B cell (primary cell): ENCODE measurements at regions not wholly inside any gene's neighbourhood (a gene's known extent, or its start where the extent isn't known, plus 50 kb on each side); places are given as distances from the start of the nearest gene placed in this dataset.

Experiments used
- ATAC-seq: fragments of 200-7000 bp; cut with Tn5 transposase; one replicate; pipeline ENCODE4 v1.10.0; 2021; ENCODE audit warnings: low read depth, mild to moderate bottlenecking, moderate number of reproducible peaks, moderate library complexity
- CTCF ChIA-PET: fragments of 350-600 bp; sonication (Branson Sonifier 250); formaldehyde crosslinking; loops from one replicate; lab custom pipeline; 2021; ENCODE audit warnings: antibody characterized with exemption, inconsistent platforms; lab: Charles Lee
- POLR2A ChIA-PET: fragments of 350-600 bp; sonication (Branson Sonifier 250); formaldehyde crosslinking; loops from one replicate; lab custom pipeline; 2021; ENCODE audit warnings: antibody characterized with exemption; lab: Charles Lee
- DNase-seq: peaks from one replicate; pipeline ENCODE4 v3.0.0; 2013
- H2AFZ ChIP-seq: 2 replicates; pipeline ENCODE4 v1.6.1; 2012; ENCODE audit warnings: mild to moderate bottlenecking, low read depth, low read length; ENCODE audit not compliant: insufficient read depth, poor library complexity, severe bottlenecking
- H3K27ac ChIP-seq, 2 donors: 1 replicate in 1 of 2; 2 replicates in 1 of 2; pipeline ENCODE4 v1.5.1; 2012 to 2013; ENCODE audit warnings: low read length in 2 of 2, mild to moderate bottlenecking in 2 of 2, moderate library complexity in 1 of 2
- H3K27me3 ChIP-seq, 4 experiments: fragments of 200-600 bp in 1 of 4; sonication (generic) in 1 of 4; replicated peaks in 1 of 4; 1 replicate in 2 of 4; 2 replicates in 2 of 4; pipeline versions ENCODE4 v1.6.1 to v1.7.0; 2013 to 2016; ENCODE audit warnings: low read length in 3 of 4, mild to moderate bottlenecking in 2 of 4, mixed read lengths in 1 of 4, moderate library complexity in 1 of 4; ENCODE audit not compliant: insufficient read depth in 4 of 4, control insufficient read depth in 3 of 4; ENCODE audit errors: control extremely low read depth in 1 of 4
- H3K36me3 ChIP-seq, 2 experiments: replicated peaks in 1 of 2; 1 replicate in 1 of 2; 2 replicates in 1 of 2; pipeline versions ENCODE4 v1.6.1 to v1.7.1; 2013; ENCODE audit warnings: low read length in 1 of 2; ENCODE audit not compliant: insufficient read depth in 2 of 2, control insufficient read depth in 1 of 2; ENCODE audit errors: control extremely low read depth in 1 of 2, extremely low read depth in 1 of 2
- H3K4me1 ChIP-seq, 2 donors: fragments of 200-600 bp in 1 of 2; sonication (generic) in 1 of 2; 1 replicate in 1 of 2; 2 replicates in 1 of 2; pipeline versions ENCODE4 v1.5.1 to v1.6.1; 2013 to 2017; ENCODE audit warnings: low read length in 2 of 2; ENCODE audit not compliant: control insufficient read depth in 2 of 2, insufficient read depth in 2 of 2
- H3K4me2 ChIP-seq: replicated peaks from 2 replicates; pipeline ENCODE3; 2012; ENCODE audit warnings: mild to moderate bottlenecking, low read depth, low read length; ENCODE audit not compliant: poor library complexity, severe bottlenecking
- H3K4me3 ChIP-seq, 5 experiments: fragments of 200-600 bp in 1 of 5; sonication (generic) in 1 of 5; 1 replicate in 3 of 5; 2 replicates in 2 of 5; pipeline versions ENCODE4 v1.5.1 to v1.7.0; 2011 to 2016; ENCODE audit warnings: low read length in 4 of 5, mild to moderate bottlenecking in 4 of 5, low read depth in 2 of 5, control low read depth in 1 of 5, moderate library complexity in 1 of 5; ENCODE audit not compliant: insufficient read depth in 1 of 5; ENCODE audit errors: control extremely low read depth in 1 of 5, extremely low read depth in 1 of 5
- H3K79me2 ChIP-seq: fragments of 200-600 bp; sonication (generic); one replicate; pipeline ENCODE4 v1.6.0; 2016; ENCODE audit warnings: low read length; ENCODE audit not compliant: control insufficient read depth, insufficient read depth
- H3K9ac ChIP-seq: fragments of 200-600 bp; sonication (generic); 2 replicates; pipeline ENCODE4 v1.6.1; 2017; ENCODE audit warnings: mild to moderate bottlenecking, low read length, moderate library complexity
- H3K9me3 ChIP-seq, 3 donors: one replicate each; pipeline versions ENCODE4 v1.6.1 to v1.7.1; 2013; ENCODE audit warnings: low read length in 2 of 3; ENCODE audit not compliant: control insufficient read depth in 2 of 3, insufficient read depth in 1 of 3; ENCODE audit errors: control extremely low read depth in 1 of 3
- H4K20me1 ChIP-seq: 2 replicates; pipeline ENCODE4 v1.6.0; 2012; ENCODE audit warnings: mild to moderate bottlenecking, low read length; ENCODE audit not compliant: insufficient read depth, control insufficient read depth, poor library complexity, severe bottlenecking
- H3K27ac Mint-ChIP-seq: one replicate; pipeline ENCODE4 v1.8.0; 2021; ENCODE audit warnings: mixed read lengths
- H3K27me3 Mint-ChIP-seq: one replicate; pipeline ENCODE4 v1.8.0; 2021; ENCODE audit warnings: mixed read lengths
- H3K4me1 Mint-ChIP-seq: one replicate; pipeline ENCODE4 v1.8.0; 2021; ENCODE audit warnings: mixed read lengths
- H3K4me3 Mint-ChIP-seq: one replicate; pipeline ENCODE4 v1.8.0; 2021; ENCODE audit warnings: mixed read lengths
- H3K9me3 Mint-ChIP-seq: one replicate; pipeline ENCODE4 v1.8.0; 2022; ENCODE audit warnings: mixed read lengths; ENCODE audit not compliant: insufficient read depth
- EZH2 ChIP-seq: IDR thresholded peaks from 2 replicates; pipeline ENCODE4 v1.6.1; 2012; ENCODE audit warnings: borderline replicate concordance, low read depth, mild to moderate bottlenecking, moderate library complexity, low read length; ENCODE audit not compliant: insufficient read depth, poor library complexity, severe bottlenecking
- WGBS: methylation state at CpG from one replicate; pipeline ENCODE4 v1.1.5; 2013; ENCODE audit warnings: missing lambda C conversion rate; ENCODE audit not compliant: insufficient coverage; 5-methylcytosine and 5-hydroxymethylcytosine counted together
- intact Hi-C: fragments of 100-400 bp; cut with micrococcal nuclease; formaldehyde crosslinking; loops from one replicate; pipeline ENCODE4 v1.10.0; 2022
- TF ChIP-seq, protein P1 (sequence below): fragments of 200-600 bp; IDR thresholded peaks from one replicate; pipeline ENCODE4 v1.8.0; 2022; ENCODE audit warnings: antibody characterized with exemption, mild to moderate bottlenecking

DNA sequence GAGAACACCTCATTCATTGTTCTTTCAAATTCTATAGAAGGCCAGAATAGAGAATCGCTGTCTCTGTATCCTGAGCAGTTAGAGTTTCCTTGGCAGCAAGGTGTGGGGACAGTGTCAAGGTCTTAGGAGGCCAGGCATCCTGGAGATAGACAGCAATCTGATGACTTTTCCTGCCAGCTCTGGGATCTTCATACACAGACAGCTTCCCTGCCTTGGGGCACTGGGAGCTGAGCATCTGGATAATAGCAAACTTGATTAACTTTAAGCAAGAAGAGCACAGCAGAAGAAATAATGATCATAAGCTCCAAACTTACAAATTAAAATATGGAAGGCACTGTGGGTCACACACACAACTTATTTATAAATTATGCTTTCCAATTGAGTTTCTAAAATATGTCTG, 86.1 kb upstream of the STK32A start:
- POLR2A ChIA-PET, result no interaction called here

DNA sequence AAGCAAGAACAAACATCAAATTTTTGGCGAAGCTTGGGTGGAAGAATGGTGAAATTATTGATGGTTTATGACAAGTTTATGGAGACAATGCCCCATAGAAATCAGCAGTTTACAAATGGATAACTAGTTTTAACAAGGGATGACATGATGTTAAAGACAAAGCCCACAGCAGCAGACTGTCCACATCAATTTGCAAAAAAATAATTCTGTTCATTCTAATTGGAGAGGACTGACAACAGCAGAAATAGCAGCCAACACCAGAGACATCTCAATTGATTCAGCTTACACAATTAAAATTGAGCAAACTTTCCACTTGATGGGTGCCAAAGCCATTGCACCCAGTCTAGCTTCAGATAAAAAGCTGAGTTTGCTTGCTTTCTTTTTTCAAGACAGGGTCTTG, 82.7 kb upstream of the STK32A start:
- no peak overlapping the region for H3K27ac ChIP-seq
- H3K79me2 ChIP-seq, result no peaks in the 10 kb centered on the region
- no peak overlapping the region for H3K4me3 ChIP-seq
- no peaks in the 10 kb centered on the region for H3K4me1 Mint-ChIP-seq
- whole genome bisulfite sequencing, result no CpG with 5 or more reads among the region's 1 CpG
- H3K9me3 Mint-ChIP-seq, result no peaks in the 10 kb centered on the region
- DNase-seq, result no peak
- H3K4me2 ChIP-seq, result no peak overlapping the region
- no peak for TF ChIP-seq EZH2
- TF ChIP-seq, protein P1, sequence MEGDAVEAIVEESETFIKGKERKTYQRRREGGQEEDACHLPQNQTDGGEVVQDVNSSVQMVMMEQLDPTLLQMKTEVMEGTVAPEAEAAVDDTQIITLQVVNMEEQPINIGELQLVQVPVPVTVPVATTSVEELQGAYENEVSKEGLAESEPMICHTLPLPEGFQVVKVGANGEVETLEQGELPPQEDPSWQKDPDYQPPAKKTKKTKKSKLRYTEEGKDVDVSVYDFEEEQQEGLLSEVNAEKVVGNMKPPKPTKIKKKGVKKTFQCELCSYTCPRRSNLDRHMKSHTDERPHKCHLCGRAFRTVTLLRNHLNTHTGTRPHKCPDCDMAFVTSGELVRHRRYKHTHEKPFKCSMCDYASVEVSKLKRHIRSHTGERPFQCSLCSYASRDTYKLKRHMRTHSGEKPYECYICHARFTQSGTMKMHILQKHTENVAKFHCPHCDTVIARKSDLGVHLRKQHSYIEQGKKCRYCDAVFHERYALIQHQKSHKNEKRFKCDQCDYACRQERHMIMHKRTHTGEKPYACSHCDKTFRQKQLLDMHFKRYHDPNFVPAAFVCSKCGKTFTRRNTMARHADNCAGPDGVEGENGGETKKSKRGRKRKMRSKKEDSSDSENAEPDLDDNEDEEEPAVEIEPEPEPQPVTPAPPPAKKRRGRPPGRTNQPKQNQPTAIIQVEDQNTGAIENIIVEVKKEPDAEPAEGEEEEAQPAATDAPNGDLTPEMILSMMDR, result no peak
- no peaks in the 10 kb centered on the region for H3K4me1 ChIP-seq
- CTCF ChIA-PET, result no interaction called here
- no peak overlapping the region for H3K27ac Mint-ChIP-seq
- H4K20me1 ChIP-seq, result no peaks in the 10 kb centered on the region
- no peak overlapping the region for H3K9ac ChIP-seq
- no peaks in the 10 kb centered on the region for H3K27me3 Mint-ChIP-seq
- no peaks in the 10 kb centered on the region for H3K36me3 ChIP-seq
- POLR2A ChIA-PET, result no interaction called here
- no peak overlapping the region for H2AFZ ChIP-seq
- no peak for ATAC-seq
- H3K4me3 Mint-ChIP-seq, result no peak overlapping the region
- intact Hi-C loops, result no loop called here
- H3K9me3 ChIP-seq, result no peaks in the 10 kb centered on the region
- no peaks in the 10 kb centered on the region for H3K27me3 ChIP-seq

More for the DNA sequence above, 86.1 kb upstream of the STK32A start:
- Histone ChIP-seq H3K9me3 (no peaks in the 10 kb centered on the region), H3K27ac (no peak overlapping the region), H4K20me1 (no peaks in the 10 kb centered on the region), H3K4me2 (no peak overlapping the region), H3K4me3 (no peak overlapping the region), H3K79me2 (no peaks in the 10 kb centered on the region), H3K9ac (no peak overlapping the region), H2AFZ (no peak overlapping the region), H3K4me1 (no peaks in the 10 kb centered on the region), H3K27me3 (no peaks in the 10 kb centered on the region), H3K36me3 (no peaks in the 10 kb centered on the region)
- Mint-ChIP-seq H3K9me3 (no peaks in the 10 kb centered on the region), H3K27ac (no peak overlapping the region), H3K27me3 (no peaks in the 10 kb centered on the region), H3K4me1 (no peaks in the 10 kb centered on the region), H3K4me3 (no peak overlapping the region)
- intact Hi-C loops, result no loop called here
- 88% methylated on average over 1 of the region's 1 CpG for WGBS
- DNase-seq, result no peak
- ATAC-seq, result no peak
- TF ChIP-seq EZH2, result no peak
- TF ChIP-seq, protein P1, result no peak
- CTCF ChIA-PET, result no interaction called here
